ENCODE measurements at regions not wholly inside any gene's neighbourhood (a gene's known extent, or its start where the extent isn't known, plus 50 kb on each side); places are given as distances from the start of the nearest gene placed in this dataset.
"Not testable (repeated sequence)": the region's sequence is repeated elsewhere in the genome, so short reads cannot be mapped to it uniquely, and the experiment has no call there.

- DNase-seq (ENCODE audit: low spot score), result no peak
- Histone ChIP-seq H3K4me3 (peak overlapping the region; percentile 67), H3K27ac (no peak overlapping the region)
- no peak for TF ChIP-seq CTCF (IDR thresholded peaks at IDR 0.05)
These were observed 125.8 kb downstream of the MRPL14 start for GRCh38 chr6:44001318-44002066.

- no peak overlapping the region for H3K27ac ChIP-seq
- H3K4me3 ChIP-seq, result no peak overlapping the region
- no peak for DNase-seq (ENCODE audit: low spot score)
- TF ChIP-seq CTCF (IDR thresholded peaks at IDR 0.05), result no peak
These were observed 126.9 kb downstream of the MRPL14 start for GRCh38 chr6:44000164-44000842.

- H3K27ac ChIP-seq, result no peak overlapping the region
These were observed 127.6 kb downstream of the MRPL14 start for GRCh38 chr6:43999628-44000027.

GRCh38 chr6:43998592-43999243 lies 128.5 kb downstream of the MRPL14 start:
- H3K4me3 ChIP-seq; H3K27ac ChIP-seq; DNase-seq (ENCODE audit: low spot score): not testable (repeated sequence)

More at GRCh38 chr6:43999628-44000027, 127.6 kb downstream of the MRPL14 start:
- TF ChIP-seq CTCF (IDR thresholded peaks at IDR 0.05), result no peak
- no peak overlapping the region for H3K4me3 ChIP-seq
- no peak for DNase-seq (ENCODE audit: low spot score)

- H3K4me3 ChIP-seq; DNase-seq (ENCODE audit: low spot score); H3K27ac ChIP-seq: not testable (repeated sequence)
These were observed 129.2 kb downstream of the MRPL14 start for GRCh38 chr6:43997990-43998585.

- H3K27ac ChIP-seq, result no peak overlapping the region
- no peak for TF ChIP-seq CTCF (IDR thresholded peaks at IDR 0.05)
- H3K4me3 ChIP-seq, result no peak overlapping the region
- no peak for DNase-seq (ENCODE audit: low spot score)
These were observed 129.9 kb downstream of the MRPL14 start for GRCh38 chr6:43997345-43997677.

GRCh38 chr6:43996618-43997344 lies 130.5 kb downstream of the MRPL14 start:
- no peak overlapping the region for H3K27ac ChIP-seq
- no peak for TF ChIP-seq CTCF (IDR thresholded peaks at IDR 0.05)

More at GRCh38 chr6:43996618-43997344, 130.5 kb downstream of the MRPL14 start:
- H3K4me3 ChIP-seq, result no peak overlapping the region
- DNase-seq (ENCODE audit: low spot score), result no peak

Data from coronary artery (tissue), 2 donors.